ENCODE measurements at regions not wholly inside any gene's neighbourhood (a gene's known extent, or its start where the extent isn't known, plus 50 kb on each side); places are given as distances from the start of the nearest gene placed in this dataset.

DNA sequence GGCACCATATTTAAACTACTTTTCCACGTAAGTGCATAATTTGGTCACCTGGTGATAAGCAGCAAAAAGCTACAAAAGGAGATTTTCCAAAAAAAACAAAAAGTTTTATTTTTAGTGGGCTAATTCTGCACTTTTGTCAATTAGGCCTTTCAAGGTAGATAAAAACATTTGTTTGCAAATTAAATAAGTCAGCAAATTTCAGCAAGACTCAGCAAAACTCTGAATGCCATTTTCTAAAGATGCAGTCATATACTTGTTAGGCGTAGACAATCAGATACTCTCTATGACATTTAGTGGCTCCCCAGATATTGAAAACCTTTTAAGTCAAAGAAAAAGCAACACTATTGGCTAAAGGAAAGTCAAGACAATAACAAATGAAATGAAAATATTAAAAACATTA, 400.2 kb upstream of the GOLIM4 start:
- H3F3A ChIP-seq (ENCODE audit: insufficient read depth, low read length) = no peaks in the 10 kb centered on the region
- no peaks in the 10 kb centered on the region for H3K27me3 ChIP-seq (ENCODE audit: insufficient read depth, low read length)
- TF ChIP-seq, protein P1, sequence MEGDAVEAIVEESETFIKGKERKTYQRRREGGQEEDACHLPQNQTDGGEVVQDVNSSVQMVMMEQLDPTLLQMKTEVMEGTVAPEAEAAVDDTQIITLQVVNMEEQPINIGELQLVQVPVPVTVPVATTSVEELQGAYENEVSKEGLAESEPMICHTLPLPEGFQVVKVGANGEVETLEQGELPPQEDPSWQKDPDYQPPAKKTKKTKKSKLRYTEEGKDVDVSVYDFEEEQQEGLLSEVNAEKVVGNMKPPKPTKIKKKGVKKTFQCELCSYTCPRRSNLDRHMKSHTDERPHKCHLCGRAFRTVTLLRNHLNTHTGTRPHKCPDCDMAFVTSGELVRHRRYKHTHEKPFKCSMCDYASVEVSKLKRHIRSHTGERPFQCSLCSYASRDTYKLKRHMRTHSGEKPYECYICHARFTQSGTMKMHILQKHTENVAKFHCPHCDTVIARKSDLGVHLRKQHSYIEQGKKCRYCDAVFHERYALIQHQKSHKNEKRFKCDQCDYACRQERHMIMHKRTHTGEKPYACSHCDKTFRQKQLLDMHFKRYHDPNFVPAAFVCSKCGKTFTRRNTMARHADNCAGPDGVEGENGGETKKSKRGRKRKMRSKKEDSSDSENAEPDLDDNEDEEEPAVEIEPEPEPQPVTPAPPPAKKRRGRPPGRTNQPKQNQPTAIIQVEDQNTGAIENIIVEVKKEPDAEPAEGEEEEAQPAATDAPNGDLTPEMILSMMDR (IDR thresholded peaks at IDR 0.05; ENCODE audit: low read length) = no peak
- no peak for TF ChIP-seq EZH2 (IDR thresholded peaks at IDR 0.05; ENCODE audit: borderline replicate concordance, low read length)
- no peak overlapping the region for H3K4me2 ChIP-seq (ENCODE audit: low read length)
- no peak overlapping the region for H3K9ac ChIP-seq (ENCODE audit: low read length)
- no peaks in the 10 kb centered on the region for H3K36me3 ChIP-seq (ENCODE audit: insufficient read depth, low read length)
- H3K4me1 ChIP-seq (ENCODE audit: insufficient read depth, low read length, severe bottlenecking) = no peaks in the 10 kb centered on the region
- H4K20me1 ChIP-seq (ENCODE audit: insufficient read depth, low read length) = no peaks in the 10 kb centered on the region
- no peaks in the 10 kb centered on the region for H3K9me2 ChIP-seq (ENCODE audit: low read depth, low read length)
- no peak overlapping the region for H3K27ac ChIP-seq (ENCODE audit: low read depth, low read length, poor library complexity, severe bottlenecking)
- H3K4me3 ChIP-seq (ENCODE audit: low read depth, low read length, poor library complexity, severe bottlenecking) = no peak overlapping the region
- H3K79me2 ChIP-seq (ENCODE audit: insufficient read depth, low read length) = no peaks in the 10 kb centered on the region
- H2AFZ ChIP-seq (ENCODE audit: low read length) = no peak overlapping the region
- no peaks in the 10 kb centered on the region for H3K9me3 ChIP-seq (ENCODE audit: low read length)

DNA sequence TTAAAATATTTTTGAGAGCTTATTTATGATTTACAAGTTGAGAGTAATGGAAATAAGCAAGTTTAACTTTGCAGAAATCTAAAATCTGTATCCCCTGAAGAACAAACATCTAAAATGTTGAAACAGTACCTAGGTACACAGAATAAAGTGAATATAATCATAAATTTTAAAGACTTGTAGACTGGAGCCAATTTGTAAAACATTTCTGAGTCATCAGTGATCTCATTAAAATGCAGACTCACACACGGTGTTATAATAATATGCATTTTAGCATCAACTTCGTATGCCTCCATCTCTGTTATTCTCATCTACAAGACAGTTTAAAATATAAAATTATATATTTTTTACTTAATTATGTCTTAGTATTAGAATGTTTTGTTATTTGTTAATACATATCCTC, 399.5 kb upstream of the GOLIM4 start:
- TF ChIP-seq, protein P1 (IDR thresholded peaks at IDR 0.05; ENCODE audit: low read length) = no peak
- no peak for TF ChIP-seq EZH2 (IDR thresholded peaks at IDR 0.05; ENCODE audit: borderline replicate concordance, low read length)
- Histone ChIP-seq H3K4me1 (ENCODE audit: insufficient read depth, low read length, severe bottlenecking) (no peaks in the 10 kb centered on the region), H3F3A (ENCODE audit: insufficient read depth, low read length) (no peaks in the 10 kb centered on the region), H2AFZ (ENCODE audit: low read length) (no peak overlapping the region), H3K9ac (ENCODE audit: low read length) (no peak overlapping the region), H3K36me3 (ENCODE audit: insufficient read depth, low read length) (no peaks in the 10 kb centered on the region), H3K9me2 (ENCODE audit: low read depth, low read length) (no peaks in the 10 kb centered on the region), H3K9me3 (ENCODE audit: low read length) (no peaks in the 10 kb centered on the region), H3K27me3 (ENCODE audit: insufficient read depth, low read length) (no peaks in the 10 kb centered on the region), H4K20me1 (ENCODE audit: insufficient read depth, low read length) (no peaks in the 10 kb centered on the region), H3K79me2 (ENCODE audit: insufficient read depth, low read length) (no peaks in the 10 kb centered on the region), H3K4me3 (ENCODE audit: low read depth, low read length, poor library complexity, severe bottlenecking) (no peak overlapping the region), H3K27ac (ENCODE audit: low read depth, low read length, poor library complexity, severe bottlenecking) (no peak overlapping the region), H3K4me2 (ENCODE audit: low read length) (no peak overlapping the region)

DNA sequence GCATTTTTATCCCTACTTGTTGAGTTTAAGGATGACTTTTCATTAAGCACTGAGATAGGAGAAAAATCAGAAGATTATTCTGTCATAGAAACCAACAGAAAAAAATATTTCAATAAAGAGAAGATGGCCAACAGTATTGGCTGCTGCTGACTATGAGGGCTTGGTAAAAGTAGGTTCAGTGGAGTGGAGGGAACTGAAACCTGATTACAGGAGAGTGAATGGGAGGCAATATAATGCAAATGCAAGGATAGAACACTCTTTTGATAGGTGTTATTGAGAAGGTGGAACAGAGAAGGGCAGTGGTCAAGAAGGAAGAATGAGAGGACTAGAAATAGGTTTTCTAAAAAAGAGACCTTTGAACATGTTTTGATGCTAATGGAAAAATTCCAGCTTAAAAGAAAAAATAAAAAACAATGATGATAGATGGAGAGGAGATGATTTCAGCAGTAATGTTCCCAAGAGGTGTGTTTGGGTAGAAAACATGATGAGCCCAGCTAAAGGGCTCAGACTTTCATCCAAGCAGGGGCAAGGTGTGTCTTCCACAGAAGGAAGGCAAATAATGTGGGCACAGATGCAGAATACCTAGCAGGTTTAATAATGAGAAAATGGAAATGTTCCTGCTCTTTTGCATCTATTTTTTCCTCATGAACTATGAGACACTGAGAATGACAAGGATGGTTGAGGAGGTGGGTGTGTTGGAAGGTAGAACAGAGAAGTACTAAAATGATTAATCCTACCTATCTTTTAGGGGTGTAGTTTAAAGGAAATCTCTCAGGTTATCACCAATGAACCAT, 397.9 kb upstream of the GOLIM4 start:
- Histone ChIP-seq H3K27ac (ENCODE audit: low read depth, low read length, poor library complexity, severe bottlenecking) (no peak overlapping the region), H3K9ac (ENCODE audit: low read length) (no peak overlapping the region), H3K4me1 (ENCODE audit: insufficient read depth, low read length, severe bottlenecking) (no peaks in the 10 kb centered on the region), H3K9me3 (ENCODE audit: low read length) (no peaks in the 10 kb centered on the region), H3K4me2 (ENCODE audit: low read length) (no peak overlapping the region), H3K9me2 (ENCODE audit: low read depth, low read length) (no peaks in the 10 kb centered on the region), H2AFZ (ENCODE audit: low read length) (no peak overlapping the region), H4K20me1 (ENCODE audit: insufficient read depth, low read length) (no peaks in the 10 kb centered on the region), H3K79me2 (ENCODE audit: insufficient read depth, low read length) (no peaks in the 10 kb centered on the region), H3K36me3 (ENCODE audit: insufficient read depth, low read length) (no peaks in the 10 kb centered on the region), H3K4me3 (ENCODE audit: low read depth, low read length, poor library complexity, severe bottlenecking) (no peak overlapping the region), H3K27me3 (ENCODE audit: insufficient read depth, low read length) (no peaks in the 10 kb centered on the region), H3F3A (ENCODE audit: insufficient read depth, low read length) (no peaks in the 10 kb centered on the region)
- TF ChIP-seq, protein P1 (IDR thresholded peaks at IDR 0.05; ENCODE audit: low read length) = no peak
- no peak for TF ChIP-seq EZH2 (IDR thresholded peaks at IDR 0.05; ENCODE audit: borderline replicate concordance, low read length)
